Suprapubic skin (tissue), 3 donors: ENCODE measurements at regions not wholly inside any gene's neighbourhood (a gene's known extent, or its start where the extent isn't known, plus 50 kb on each side); places are given as distances from the start of the nearest gene placed in this dataset.

ENCODE experiments used
- POLR2AphosphoS5 ChIP-seq, 3 donors: sonication (generic); formaldehyde crosslinking; IDR thresholded peaks; one replicate each; pipeline ENCODE4 v1.6.1; 2017; ENCODE audit warnings: antibody characterized with exemption in 3 of 3
- TF ChIP-seq, protein P1 (sequence below), 2 donors: fragments of 200-600 bp in 1 of 2; fragments of 450-650 bp in 1 of 2; sonication (generic) in 1 of 2; IDR thresholded peaks; one replicate each; pipeline ENCODE4 v1.5.1; 2016 to 2019; ENCODE audit warnings: antibody characterized with exemption in 2 of 2, mild to moderate bottlenecking in 1 of 2, moderate library complexity in 1 of 2

GRCh38 chr5:3925935-3926334 is 330.3 kb downstream of the IRX1 start:
- no peak for TF ChIP-seq POLR2AphosphoS5 (IDR thresholded peaks at IDR 0.05)
- TF ChIP-seq, protein P1, sequence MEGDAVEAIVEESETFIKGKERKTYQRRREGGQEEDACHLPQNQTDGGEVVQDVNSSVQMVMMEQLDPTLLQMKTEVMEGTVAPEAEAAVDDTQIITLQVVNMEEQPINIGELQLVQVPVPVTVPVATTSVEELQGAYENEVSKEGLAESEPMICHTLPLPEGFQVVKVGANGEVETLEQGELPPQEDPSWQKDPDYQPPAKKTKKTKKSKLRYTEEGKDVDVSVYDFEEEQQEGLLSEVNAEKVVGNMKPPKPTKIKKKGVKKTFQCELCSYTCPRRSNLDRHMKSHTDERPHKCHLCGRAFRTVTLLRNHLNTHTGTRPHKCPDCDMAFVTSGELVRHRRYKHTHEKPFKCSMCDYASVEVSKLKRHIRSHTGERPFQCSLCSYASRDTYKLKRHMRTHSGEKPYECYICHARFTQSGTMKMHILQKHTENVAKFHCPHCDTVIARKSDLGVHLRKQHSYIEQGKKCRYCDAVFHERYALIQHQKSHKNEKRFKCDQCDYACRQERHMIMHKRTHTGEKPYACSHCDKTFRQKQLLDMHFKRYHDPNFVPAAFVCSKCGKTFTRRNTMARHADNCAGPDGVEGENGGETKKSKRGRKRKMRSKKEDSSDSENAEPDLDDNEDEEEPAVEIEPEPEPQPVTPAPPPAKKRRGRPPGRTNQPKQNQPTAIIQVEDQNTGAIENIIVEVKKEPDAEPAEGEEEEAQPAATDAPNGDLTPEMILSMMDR (IDR thresholded peaks at IDR 0.05) = no peak
